GM19397 (cell line): ENCODE measurements at regions not wholly inside any gene's neighbourhood (a gene's known extent, or its start where the extent isn't known, plus 50 kb on each side); places are given as distances from the start of the nearest gene placed in this dataset.

Source experiments
- ATAC-seq: cut with Tn5 transposase; IDR thresholded peaks from one replicate; pipeline ENCODE4 v1.9.1; 2021; ENCODE audit warnings: mild to moderate bottlenecking, moderate library complexity; ENCODE audit not compliant: unreplicated experiment

GRCh38 chr14:65308536-65308935 is 104.0 kb upstream of the FUT8 start:
- no peak for ATAC-seq

- ATAC-seq = no peak
Measured at GRCh38 chr14:65310568-65310967, 102.0 kb upstream of the FUT8 start.

GRCh38 chr14:65312859-65313258 is 99.7 kb upstream of the FUT8 start:
- ATAC-seq = no peak

- ATAC-seq = peak; percentile 54
Measured at GRCh38 chr14:65318636-65319506, 93.7 kb upstream of the FUT8 start.

- ATAC-seq = no peak
Measured at GRCh38 chr14:65320661-65321308, 91.7 kb upstream of the FUT8 start.

- ATAC-seq = peak; percentile 42
Measured at GRCh38 chr14:65321370-65321875, 91.1 kb upstream of the FUT8 start.

- ATAC-seq = no peak
Measured at GRCh38 chr14:65329481-65329880, 83.0 kb upstream of the FUT8 start.

GRCh38 chr14:65329911-65330310 is 82.6 kb upstream of the FUT8 start:
- peak; percentile 58 for ATAC-seq

- no peak for ATAC-seq
Measured at GRCh38 chr14:65330416-65330815, 82.1 kb upstream of the FUT8 start.

- ATAC-seq = no peak
Measured at GRCh38 chr14:65331652-65332051, 80.9 kb upstream of the FUT8 start.

- ATAC-seq = no peak
Measured at GRCh38 chr14:65332141-65332871, 80.2 kb upstream of the FUT8 start.

- no peak for ATAC-seq
Measured at GRCh38 chr14:65333943-65334687, 78.4 kb upstream of the FUT8 start.

- ATAC-seq = no peak
Measured at GRCh38 chr14:65334765-65335410, 77.6 kb upstream of the FUT8 start.

GRCh38 chr14:65335411-65335947 is 77.1 kb upstream of the FUT8 start:
- no peak for ATAC-seq

- peak; percentile 56 for ATAC-seq
Measured at GRCh38 chr14:65336191-65336591, 76.3 kb upstream of the FUT8 start.

GRCh38 chr14:65339866-65340265 is 72.7 kb upstream of the FUT8 start:
- ATAC-seq = no peak

- no peak for ATAC-seq
Measured at GRCh38 chr14:65344011-65344410, 68.5 kb upstream of the FUT8 start.

- no peak for ATAC-seq
Measured at GRCh38 chr14:65345266-65345665, 67.3 kb upstream of the FUT8 start.

- ATAC-seq = no peak
Measured at GRCh38 chr14:65346474-65346873, 66.1 kb upstream of the FUT8 start.

GRCh38 chr14:65346895-65347294 is 65.6 kb upstream of the FUT8 start:
- ATAC-seq = no peak
